ENCODE measurements at regions not wholly inside any gene's neighbourhood (a gene's known extent, or its start where the extent isn't known, plus 50 kb on each side); places are given as distances from the start of the nearest gene placed in this dataset.

DNA sequence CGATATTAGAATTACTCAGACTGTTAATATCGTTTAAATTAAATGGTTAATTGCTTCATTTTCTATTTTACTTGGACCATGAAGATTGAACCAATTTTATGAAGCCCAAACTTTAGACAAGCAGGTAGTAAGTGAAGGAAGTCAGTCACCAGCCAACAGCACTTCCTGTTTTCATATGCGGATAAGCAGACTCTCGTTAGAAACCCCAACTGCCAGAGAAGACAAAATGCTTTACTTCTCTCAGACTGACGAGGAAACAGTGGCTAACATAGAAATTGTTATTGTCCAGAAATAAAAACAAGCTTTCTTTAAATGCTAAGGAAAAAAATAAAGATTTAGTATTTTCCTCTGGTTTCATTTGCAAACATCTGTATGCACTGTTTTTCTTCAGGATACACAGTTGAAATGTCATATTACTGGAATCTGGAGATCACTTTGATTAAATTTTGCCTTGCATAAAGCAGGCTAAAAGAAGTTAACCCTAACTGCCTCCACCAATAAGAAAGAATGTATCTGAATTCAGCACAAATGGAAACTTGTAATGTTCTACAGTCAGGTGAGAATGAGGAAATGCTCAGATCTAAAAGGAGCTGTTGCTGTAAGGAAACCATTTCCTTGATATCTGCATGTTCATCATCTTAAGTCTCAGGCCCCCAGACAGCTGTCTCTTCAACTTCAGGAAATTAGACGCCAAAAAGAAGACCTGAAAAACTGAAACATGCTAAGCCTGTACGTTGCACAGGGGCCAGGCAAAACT is 129.8 kb upstream of the SAMSN1 start (continued):
- TF ChIP-seq, protein P1, sequence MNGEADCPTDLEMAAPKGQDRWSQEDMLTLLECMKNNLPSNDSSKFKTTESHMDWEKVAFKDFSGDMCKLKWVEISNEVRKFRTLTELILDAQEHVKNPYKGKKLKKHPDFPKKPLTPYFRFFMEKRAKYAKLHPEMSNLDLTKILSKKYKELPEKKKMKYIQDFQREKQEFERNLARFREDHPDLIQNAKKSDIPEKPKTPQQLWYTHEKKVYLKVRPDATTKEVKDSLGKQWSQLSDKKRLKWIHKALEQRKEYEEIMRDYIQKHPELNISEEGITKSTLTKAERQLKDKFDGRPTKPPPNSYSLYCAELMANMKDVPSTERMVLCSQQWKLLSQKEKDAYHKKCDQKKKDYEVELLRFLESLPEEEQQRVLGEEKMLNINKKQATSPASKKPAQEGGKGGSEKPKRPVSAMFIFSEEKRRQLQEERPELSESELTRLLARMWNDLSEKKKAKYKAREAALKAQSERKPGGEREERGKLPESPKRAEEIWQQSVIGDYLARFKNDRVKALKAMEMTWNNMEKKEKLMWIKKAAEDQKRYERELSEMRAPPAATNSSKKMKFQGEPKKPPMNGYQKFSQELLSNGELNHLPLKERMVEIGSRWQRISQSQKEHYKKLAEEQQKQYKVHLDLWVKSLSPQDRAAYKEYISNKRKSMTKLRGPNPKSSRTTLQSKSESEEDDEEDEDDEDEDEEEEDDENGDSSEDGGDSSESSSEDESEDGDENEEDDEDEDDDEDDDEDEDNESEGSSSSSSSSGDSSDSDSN (IDR thresholded peaks at IDR 0.05; ENCODE audit: borderline replicate concordance in 1 of 2, low read depth in 2 of 2, low read length in 2 of 2) = no peak
- TF ChIP-seq FOXP1 (CRISPR knock-in tag; IDR thresholded peaks at IDR 0.05) = no peak
- TF ChIP-seq JUND (IDR thresholded peaks at IDR 0.05; ENCODE audit: borderline replicate concordance, low read depth, low read length) = no peak
- peak; percentile 22; the same call in 1 of the 3 replicates for TF ChIP-seq JUND (tag; IDR thresholded peaks at IDR 0.05; ENCODE audit: borderline replicate concordance, low read depth, low read length)
- no peak for TF ChIP-seq ZNF449 (CRISPR knock-in tag; IDR thresholded peaks at IDR 0.05)
- no peak for TF ChIP-seq IRF1 (CRISPR knock-in tag; IDR thresholded peaks at IDR 0.05; ENCODE audit: borderline replicate concordance)
- TF ChIP-seq ZBTB11 (CRISPR knock-in tag; IDR thresholded peaks at IDR 0.05) = 0 out of 6 replicates have a peak, but pooled peaks of 1 of the 3 experiments have one; percentile 5
- TF ChIP-seq NBN (IDR thresholded peaks at IDR 0.05; ENCODE audit: low read depth) = no peak
- peak; percentile 79 for TF ChIP-seq BRD4 (IDR thresholded peaks at IDR 0.05)
- TF ChIP-seq MED1 (CRISPR knock-in tag; IDR thresholded peaks at IDR 0.05; ENCODE audit: borderline replicate concordance) = no peak
- no peak for TF ChIP-seq POLR2H (tag; IDR thresholded peaks at IDR 0.05; ENCODE audit: low read depth)
- TF ChIP-seq, protein P2, sequence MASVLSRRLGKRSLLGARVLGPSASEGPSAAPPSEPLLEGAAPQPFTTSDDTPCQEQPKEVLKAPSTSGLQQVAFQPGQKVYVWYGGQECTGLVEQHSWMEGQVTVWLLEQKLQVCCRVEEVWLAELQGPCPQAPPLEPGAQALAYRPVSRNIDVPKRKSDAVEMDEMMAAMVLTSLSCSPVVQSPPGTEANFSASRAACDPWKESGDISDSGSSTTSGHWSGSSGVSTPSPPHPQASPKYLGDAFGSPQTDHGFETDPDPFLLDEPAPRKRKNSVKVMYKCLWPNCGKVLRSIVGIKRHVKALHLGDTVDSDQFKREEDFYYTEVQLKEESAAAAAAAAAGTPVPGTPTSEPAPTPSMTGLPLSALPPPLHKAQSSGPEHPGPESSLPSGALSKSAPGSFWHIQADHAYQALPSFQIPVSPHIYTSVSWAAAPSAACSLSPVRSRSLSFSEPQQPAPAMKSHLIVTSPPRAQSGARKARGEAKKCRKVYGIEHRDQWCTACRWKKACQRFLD (CRISPR knock-in tag; IDR thresholded peaks at IDR 0.05) = no peak
- TF ChIP-seq ZNF197 (CRISPR knock-in tag; IDR thresholded peaks at IDR 0.05; ENCODE audit: low read depth) = no peak
- TF ChIP-seq ATF7 (IDR thresholded peaks at IDR 0.05) = 0 out of 2 replicates have a peak, but pooled peaks have one; percentile 12
- peak; percentile 14; the same call in 1 of the 2 replicates for TF ChIP-seq RAD51 (IDR thresholded peaks at IDR 0.05; ENCODE audit: borderline replicate concordance, low read depth)
- TF ChIP-seq KLF16 (IDR thresholded peaks at IDR 0.05) = no peak
- no peak for TF ChIP-seq SREBF1 (IDR thresholded peaks at IDR 0.05; ENCODE audit: borderline replicate concordance, low read depth, low read length)

All from K562 (cell line).